NCI-H2029 treated with DMSO at 0.1 percent for 48 hours (cell line): ENCODE measurements at regions not wholly inside any gene's neighbourhood (a gene's known extent, or its start where the extent isn't known, plus 50 kb on each side); places are given as distances from the start of the nearest gene placed in this dataset.

ENCODE experiments used
- DNase-seq: peaks from one replicate; lab custom pipeline; 2025; lab: John Stamatoyannopoulos, UW

DNA sequence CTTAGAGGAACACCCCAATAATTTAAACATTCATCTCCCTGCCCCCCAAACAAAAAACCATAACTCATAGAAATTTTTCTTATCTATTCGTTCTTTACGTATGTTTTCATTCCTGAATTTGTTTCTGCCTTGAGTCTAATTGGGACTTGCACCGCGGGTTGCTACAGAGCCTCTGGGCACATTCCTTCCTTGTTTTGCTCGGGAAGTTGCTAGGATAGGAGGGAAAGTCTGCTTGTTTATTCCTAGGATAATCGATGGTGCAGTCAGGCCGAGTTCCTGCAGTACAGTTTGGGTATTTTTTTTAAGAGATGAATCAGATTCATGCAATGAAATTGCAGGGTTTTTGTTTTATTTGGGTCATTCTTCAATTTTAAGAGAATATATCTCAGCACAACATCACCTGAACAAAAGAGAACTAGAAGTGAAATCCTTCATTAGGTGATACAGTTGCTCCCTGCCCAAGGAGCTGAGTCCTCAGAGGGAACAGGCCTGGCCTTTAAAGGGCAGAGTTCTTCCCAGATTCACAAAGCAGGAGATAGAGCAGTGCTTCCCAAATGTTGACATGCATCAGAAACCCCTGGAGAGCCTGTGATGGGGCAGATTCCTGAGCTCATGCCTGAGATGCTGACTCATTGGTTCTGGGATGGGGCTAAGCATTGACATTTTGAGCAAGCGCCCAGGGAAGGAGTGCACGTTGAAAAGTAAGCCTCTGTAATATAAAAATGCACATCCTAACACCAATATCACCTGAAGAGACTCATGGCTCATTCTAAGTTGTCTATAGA lies 114.9 kb upstream of the FAM9B start:
- no peak for DNase-seq

DNA sequence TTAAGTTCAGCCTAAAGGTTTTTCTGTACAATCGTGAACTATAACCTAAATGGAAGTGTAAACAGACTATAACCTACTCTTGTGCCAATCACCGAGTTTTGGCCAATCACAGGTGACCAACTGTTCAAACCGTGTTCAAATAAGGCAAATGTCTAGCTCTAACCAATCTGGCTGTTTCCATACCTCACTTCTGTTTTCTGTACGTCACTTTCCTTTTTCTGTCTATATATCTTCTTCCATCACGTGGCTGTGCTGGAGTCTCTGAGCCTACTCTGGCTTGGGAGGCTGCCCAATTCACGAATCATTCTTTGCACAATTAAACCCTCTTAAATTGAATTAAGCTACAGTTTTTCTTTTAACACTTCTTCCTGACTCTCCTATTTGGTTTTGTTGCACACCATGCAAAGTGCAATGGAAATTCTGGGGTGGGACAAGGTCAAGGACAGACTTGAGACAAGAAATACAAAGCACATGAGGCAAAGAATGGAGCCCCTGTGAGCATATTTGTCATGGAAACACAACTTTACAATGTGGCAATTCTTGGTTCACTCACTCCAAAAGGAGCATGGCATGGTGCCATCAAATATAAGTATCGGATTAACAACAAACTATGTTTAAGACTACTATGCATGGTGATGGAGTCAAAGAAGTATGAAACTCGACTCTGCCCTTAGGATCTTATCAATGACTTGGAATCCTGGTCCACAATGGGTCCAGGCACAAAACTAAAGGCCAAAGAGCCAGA lies 115.7 kb upstream of the FAM9B start:
- DNase-seq, result no peak

DNA sequence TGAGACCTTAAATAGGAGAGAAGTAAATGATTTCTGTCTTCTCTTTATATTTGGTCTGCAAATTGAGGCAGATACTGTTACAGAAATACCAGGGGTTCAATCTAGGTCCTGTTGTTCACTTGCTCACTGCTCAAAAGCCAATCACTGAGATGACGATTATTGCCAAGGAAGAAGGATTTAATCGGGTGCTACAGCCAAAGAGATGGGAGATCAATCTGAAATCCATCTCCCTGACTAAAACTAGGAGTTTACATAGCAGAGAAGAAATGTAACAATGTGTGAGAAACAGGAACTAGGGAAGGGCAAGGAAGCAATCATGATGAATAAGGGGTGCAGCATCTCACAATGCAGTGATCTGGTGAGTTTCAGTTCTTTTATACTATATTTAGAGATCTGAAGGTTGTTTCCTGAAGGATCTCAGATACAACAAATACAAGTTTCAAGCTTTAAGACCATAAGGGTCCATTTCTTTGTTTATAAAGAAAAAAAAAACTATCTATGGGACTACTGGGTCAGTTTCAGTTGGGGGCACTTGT lies 117.9 kb upstream of the FAM9B start:
- DNase-seq, result no peak

DNA sequence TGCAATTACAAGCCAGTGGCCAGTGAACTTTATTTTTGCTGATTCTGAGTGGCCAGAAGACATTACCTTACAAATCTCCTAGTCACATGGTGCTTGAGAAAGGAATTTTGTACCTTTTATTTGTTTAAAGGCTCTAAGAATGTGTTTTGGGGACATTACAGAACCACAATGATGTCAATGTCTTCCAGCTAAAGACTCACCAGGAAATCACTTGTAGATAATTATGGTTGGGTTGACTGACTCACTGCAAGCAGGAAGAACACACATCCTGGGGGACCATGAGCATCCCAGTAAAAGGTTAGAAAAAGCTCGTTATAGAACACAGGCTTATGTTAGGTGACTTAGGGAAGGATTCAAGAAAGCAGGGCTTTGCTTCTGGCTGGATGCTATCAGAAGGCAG lies 119.4 kb upstream of the FAM9B start:
- no peak for DNase-seq

DNA sequence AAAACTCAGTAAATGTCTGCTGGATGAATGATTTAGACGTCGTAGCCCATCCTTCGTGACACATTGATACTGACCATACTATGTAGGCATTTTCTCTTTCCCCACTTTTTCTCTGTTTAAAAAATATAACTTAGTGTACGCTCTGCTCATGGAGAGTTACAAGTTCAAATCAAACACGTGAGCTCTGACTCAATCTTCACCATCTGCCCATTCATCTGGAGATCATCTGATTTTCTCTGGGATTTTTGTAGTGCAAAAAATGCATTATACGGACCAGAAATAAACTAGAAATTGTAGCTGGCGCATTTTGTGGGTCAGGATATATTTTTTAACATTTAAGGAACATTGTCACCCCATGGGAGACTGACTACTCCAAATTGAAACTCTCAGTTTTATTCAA lies 124.7 kb upstream of the FAM9B start:
- DNase-seq, result no peak

DNA sequence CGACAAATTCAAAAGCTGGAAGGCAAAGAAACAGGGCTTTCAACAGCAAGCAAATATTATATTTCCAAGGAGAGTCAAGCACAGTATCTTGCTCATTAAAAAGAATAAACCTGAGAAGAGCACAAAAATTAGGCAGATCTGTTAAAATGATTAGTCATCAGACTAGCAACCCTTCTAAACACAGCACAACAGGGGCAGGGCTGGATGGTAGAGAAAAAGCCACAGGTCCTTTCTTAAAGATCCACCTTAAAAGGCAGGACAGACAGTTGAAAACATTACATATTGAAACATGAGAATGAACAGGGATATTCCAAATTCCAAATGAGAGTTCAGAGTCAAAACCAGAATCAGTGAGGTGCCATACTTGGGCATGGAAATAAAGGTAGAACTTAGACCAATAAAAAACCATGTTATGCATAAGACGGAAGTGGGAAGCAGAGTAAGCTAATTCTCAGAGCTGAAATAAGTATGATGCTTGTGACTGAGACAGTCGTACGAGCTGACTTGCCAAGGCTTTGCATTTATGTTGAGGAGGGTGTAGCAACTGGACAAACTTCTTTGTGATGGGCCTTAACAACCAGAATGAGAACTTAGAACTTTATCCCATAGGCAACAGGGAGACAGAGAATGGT lies 126.9 kb upstream of the FAM9B start:
- no peak for DNase-seq

DNA sequence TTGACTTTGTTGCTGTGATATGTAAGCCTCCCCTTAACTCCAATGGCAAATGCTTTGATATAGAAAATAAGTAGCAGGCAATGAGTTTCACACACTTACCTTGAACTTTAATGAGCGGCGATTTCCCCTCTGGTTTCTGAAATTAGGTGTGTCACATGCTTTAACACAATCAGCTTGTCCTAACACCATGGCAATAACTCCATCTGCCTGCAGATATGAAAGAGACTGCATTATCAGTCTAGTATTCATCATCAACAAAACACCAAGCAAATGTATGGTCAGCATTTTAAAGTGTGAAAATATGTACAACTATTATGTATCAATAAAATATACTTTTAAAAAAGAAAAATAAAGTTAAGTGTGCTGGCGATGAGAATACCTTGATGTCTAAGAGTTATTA lies 128.8 kb upstream of the FAM9B start:
- no peak for DNase-seq

GRCh38 chrX:9163214-9163709 lies 129.3 kb upstream of the FAM9B start:
- DNase-seq, result no peak

- DNase-seq, result no peak
Measured at GRCh38 chrX:9164086-9164485, 130.2 kb upstream of the FAM9B start.

DNA sequence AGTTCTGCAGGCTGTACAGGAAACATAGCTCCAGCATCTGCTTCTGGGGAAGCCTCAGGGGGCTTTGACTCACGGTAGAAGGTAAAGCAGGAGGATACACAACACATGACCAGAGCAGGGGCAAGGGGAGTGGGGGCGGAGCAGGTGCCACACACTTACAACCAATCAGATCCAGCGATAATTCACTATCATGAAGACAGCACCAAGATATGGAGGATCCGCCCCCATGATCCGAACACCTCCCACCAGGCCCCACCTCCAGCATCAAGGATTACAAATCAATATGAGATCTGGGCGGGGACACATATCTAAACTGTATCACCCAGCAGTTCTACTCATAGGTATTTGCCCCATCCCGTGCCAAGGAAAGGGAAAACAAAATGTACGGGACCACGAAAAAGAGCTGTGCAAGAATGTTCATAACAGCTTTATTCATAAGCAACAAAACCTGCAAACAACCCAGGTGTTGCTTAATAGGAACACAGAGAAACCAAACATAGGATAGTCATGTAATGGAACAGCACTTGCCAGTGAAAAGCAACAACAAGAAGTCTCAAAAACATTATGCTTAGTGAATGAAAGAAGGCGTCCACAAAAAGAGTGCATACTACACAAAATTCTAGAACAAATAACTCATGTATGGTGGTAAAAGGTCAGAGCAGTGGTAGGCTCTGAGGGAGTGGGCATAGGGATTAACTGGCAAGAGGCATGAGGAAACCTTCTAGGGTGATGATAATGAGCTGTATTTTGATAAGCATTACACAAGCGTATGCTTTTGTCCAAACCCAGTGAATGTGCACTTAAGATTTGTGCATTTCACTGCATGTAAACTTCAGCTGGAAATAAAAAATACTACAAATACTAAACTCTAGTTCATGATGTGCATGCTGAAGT lies 130.9 kb upstream of the FAM9B start:
- no peak for DNase-seq

DNA sequence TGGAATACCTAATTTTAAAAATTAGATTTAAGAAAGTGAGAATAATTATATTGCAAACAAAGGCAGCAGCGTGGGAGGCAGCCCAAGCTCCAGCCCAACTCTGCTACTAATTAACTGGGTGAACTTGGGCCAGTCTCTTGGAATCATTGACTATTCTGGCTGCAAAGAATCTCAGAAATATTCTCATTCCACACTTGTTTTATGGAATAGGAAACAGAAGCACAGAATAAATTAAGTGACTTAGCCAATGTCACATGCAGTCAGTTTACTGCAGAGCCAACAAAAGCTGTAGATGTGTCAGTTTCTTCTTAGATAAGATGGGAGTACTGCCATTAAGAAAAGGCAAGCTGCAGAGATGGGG lies 132.6 kb upstream of the FAM9B start:
- DNase-seq, result no peak

- DNase-seq, result no peak
Measured at GRCh38 chrX:9171841-9172463, 138.0 kb upstream of the FAM9B start.

DNA sequence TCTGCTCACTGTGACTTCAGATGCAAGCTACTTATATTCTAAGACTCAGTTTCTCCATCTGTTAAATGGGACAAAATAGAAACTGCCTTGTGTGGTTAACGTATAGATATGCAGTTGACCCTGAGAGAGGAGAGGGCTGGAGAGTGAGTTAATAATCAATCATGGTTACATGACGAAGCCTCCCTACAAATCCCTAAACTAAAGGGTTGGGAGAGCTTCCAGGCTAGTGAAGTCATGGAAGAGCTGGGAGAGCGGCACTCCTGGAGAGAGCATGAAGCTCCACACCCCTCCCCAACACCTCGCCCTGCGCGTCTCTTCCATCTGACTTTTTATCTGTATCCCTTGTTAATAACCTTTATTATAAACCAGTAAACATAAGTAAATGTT lies 138.5 kb upstream of the FAM9B start:
- no peak for DNase-seq

DNA sequence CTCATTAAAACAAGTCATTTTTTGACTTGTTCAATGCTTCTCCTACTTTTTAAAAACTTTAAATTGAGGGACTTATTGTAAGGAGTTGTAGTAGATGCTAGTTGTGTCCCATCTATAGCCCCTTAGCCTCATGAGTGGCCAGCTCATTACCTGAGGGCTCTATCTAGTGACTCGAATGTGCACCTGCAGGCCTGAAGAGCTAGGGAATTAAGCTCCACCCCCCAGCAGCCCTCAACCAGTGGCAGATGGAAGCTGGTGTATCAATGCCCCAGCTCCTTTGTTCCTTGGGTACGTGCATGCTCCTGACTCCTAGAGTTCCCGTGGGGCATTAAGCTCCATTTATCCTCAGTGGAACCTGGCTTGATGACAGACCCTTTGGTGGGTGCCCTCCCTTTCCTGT lies 146.7 kb upstream of the FAM9B start:
- no peak for DNase-seq

DNA sequence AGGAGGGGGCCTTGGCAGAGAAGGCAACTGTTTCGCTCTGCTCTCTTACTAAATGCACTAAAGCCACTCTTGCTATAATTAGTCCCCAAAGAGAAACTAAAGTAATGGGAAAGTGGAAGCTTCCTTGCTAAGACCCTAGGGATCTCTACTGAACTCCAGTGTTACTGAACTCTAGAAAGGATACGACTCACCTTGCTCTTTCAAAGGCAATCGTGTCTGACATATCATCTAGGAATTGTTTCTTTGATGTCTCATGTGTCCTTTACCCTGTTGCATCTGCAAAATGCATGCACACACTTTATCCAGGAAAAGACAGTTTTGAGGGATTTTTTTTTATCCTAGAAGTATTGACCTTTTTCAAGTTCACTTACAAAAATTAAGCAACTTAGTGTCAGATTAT lies 148.1 kb upstream of the FAM9B start:
- DNase-seq, result no peak

GRCh38 chrX:9183481-9183880 lies 149.6 kb upstream of the FAM9B start:
- DNase-seq, result no peak

DNA sequence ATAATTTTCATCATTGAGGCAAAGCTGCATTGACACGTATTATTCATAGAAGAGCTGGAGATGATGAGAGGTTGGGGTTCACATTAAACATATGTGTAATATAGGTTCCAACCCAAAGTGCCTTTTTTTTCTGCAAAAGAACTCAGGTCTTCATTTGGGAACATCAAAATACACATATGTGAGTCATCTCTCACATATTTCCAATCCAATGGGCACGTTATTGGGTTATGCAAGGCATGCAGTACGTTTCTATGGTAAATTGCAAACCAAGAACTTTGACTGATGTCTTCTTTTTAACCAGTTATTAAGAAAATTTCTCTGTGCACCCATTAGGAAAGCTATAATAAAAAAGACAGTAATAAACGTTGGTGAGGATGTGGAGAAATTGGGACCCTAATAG lies 150.3 kb upstream of the FAM9B start:
- DNase-seq, result no peak

DNA sequence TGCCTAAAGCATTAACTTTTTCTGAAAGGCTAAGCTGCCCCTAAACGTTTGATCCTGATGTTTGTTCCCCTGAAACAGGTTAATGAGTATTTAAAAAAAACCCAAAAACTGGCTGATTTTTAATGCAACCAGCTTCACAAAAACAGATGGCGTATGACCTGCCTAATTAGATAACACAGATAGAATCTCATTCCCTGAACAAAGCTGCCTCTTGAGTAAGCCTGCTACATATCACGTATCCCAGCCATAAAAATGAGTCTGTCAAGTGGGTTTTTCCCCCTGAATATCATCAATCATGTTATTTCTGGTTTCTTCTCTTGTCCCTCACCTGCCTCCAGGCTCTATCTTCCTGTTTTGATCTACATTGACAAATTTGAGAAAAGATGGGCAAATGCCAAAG lies 154.2 kb upstream of the FAM9B start:
- no peak for DNase-seq

DNA sequence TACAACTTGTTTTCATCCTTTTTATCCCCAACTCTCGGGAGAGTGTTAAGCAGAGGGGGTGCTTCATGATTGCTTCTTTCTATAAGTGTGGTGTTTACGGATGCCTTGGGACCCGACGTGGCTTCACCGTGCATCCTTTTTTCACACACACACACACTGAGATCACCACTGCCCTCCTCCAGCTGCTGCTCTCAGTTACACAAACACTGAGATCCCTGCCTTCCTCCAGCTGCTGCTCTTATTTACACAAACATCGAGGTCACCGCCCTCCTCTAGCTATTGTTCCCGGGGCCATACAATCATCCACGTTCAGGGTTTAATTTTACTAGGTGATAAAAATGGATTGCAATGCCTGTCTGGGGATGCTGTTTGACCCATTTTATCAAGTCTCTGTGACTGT lies 155.4 kb upstream of the FAM9B start:
- DNase-seq, result no peak

DNA sequence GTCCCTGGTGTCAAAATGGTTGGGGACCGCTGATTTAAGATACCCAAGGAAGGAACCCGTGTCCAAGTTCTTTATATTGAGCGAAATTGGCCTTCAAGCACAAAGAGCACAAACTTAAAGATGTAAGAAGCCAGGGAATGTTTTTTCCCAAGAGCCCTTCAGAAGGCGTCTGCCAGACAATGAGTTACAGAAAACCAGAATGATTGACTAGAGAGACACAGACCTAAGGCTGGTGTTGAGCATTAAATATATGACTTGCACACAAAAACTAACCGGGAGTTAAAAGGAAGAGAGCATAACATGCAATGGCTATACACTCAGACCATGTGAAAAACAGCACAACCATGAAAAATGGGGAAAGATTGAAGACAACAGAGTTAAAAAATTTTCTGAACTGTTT lies 157.5 kb upstream of the FAM9B start:
- no peak for DNase-seq

GRCh38 chrX:9195199-9195880 lies 161.4 kb upstream of the FAM9B start:
- DNase-seq, result no peak
